Esophagus squamous epithelium (tissue), 4 donors: ENCODE measurements at regions not wholly inside any gene's neighbourhood (a gene's known extent, or its start where the extent isn't known, plus 50 kb on each side); places are given as distances from the start of the nearest gene placed in this dataset.
"Not testable (repeated sequence)": the region's sequence is repeated elsewhere in the genome, so short reads cannot be mapped to it uniquely, and the experiment has no call there.

Experiments used
- POLR2A ChIP-seq, 4 donors: fragments of 450-650 bp; IDR thresholded peaks; one replicate each; pipeline ENCODE4 v1.6.1; 2017; ENCODE audit warnings: antibody characterized with exemption in 4 of 4, mild to moderate bottlenecking in 4 of 4, moderate library complexity in 3 of 4
- TF ChIP-seq, protein P1 (sequence below), 6 experiments: fragments of 450-650 bp in 4 of 6; fragments of 200-600 bp in 2 of 6; sonication (generic) in 2 of 6; IDR thresholded peaks; one replicate each; pipeline ENCODE4 v1.5.1; 2016 to 2019; ENCODE audit warnings: antibody characterized with exemption in 6 of 6, mild to moderate bottlenecking in 4 of 6, moderate library complexity in 4 of 6

DNA sequence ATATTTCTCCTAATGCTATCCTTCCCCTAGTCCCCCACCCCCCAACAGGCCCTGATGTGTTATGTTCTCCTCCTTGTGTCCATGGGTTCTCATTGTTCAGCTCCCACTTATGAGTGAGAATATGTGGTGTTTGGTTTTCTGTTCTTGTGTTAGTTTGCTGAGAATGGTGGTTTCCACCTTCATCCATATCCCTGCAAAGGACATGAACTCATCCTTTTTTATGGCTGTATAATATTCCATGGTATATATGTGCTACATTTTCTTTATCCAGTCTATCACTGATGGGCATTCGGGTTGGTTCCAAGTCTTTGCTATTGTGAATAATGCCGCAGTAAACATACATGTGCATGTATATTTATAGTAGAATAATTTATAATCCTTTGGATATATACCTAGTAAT, 62.4 kb upstream of the KLF14 start:
- TF ChIP-seq, protein P1, sequence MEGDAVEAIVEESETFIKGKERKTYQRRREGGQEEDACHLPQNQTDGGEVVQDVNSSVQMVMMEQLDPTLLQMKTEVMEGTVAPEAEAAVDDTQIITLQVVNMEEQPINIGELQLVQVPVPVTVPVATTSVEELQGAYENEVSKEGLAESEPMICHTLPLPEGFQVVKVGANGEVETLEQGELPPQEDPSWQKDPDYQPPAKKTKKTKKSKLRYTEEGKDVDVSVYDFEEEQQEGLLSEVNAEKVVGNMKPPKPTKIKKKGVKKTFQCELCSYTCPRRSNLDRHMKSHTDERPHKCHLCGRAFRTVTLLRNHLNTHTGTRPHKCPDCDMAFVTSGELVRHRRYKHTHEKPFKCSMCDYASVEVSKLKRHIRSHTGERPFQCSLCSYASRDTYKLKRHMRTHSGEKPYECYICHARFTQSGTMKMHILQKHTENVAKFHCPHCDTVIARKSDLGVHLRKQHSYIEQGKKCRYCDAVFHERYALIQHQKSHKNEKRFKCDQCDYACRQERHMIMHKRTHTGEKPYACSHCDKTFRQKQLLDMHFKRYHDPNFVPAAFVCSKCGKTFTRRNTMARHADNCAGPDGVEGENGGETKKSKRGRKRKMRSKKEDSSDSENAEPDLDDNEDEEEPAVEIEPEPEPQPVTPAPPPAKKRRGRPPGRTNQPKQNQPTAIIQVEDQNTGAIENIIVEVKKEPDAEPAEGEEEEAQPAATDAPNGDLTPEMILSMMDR (IDR thresholded peaks at IDR 0.05): not testable (repeated sequence)
- not testable (repeated sequence) for TF ChIP-seq POLR2A (IDR thresholded peaks at IDR 0.05)
